Heart left ventricle (tissue), 13 donors: ENCODE measurements at regions not wholly inside any gene's neighbourhood (a gene's known extent, or its start where the extent isn't known, plus 50 kb on each side); places are given as distances from the start of the nearest gene placed in this dataset.

ENCODE experiments used
- CTCF ChIP-seq, 12 donors: fragments of 200-600 bp; sonication (generic) in 4 of 12; IDR thresholded peaks; one replicate each; pipeline versions ENCODE4 v1.5.0 to v1.8.0; 2018 to 2022; ENCODE audit warnings: antibody characterized with exemption in 12 of 12, mild to moderate bottlenecking in 5 of 12
- POLR2A ChIP-seq, 2 donors: fragments of 450-650 bp; IDR thresholded peaks; one replicate each; pipeline ENCODE4 v1.6.1; 2017; ENCODE audit warnings: antibody characterized with exemption in 2 of 2, mild to moderate bottlenecking in 2 of 2, moderate library complexity in 2 of 2
- donor health status: ischemic (EF 13 %, LVEDD 7.1; RV severe dilation, severe dysfunction).
- donor health status: DM: no; HTN: yes; CAD: no.
- donor health status: DM: no; HTN: no; CAD: no.
- donor health status: ischemic (EF 25% LVEDD 6.9; RV normal size, moderate dysfunction).
- donor health status: ischemic (EF 25% LVEDD 5.7; RV mildly dilated, moderate dysfunction).
- donor health status: ischemic (EF 35%, LVEDD 5.7; RV mildly dilated, moderate dysfunction).
- donor health status: nonischemic (EF 11% LVEDD 7.7; RV severe dilation, severe dysfunction).
- donor health status: DM: yes; HTN: yes; CAD: no.
- donor health status: PGD.
- donor health status: ischemic (EF 29% LVEDD 5.4; RV normal size, mild dysfunction).
- donor health status: nonischemic (EF 23%, LVEDD 6.1; RV moderate dilation, normal function).

GRCh38 chr3:127039719-127040118 lies 56.8 kb downstream of the PLXNA1 start:
- no peak for TF ChIP-seq CTCF (IDR thresholded peaks at IDR 0.05)
- no peak for TF ChIP-seq POLR2A (IDR thresholded peaks at IDR 0.05)
